ENCODE measurements at regions not wholly inside any gene's neighbourhood (a gene's known extent, or its start where the extent isn't known, plus 50 kb on each side); places are given as distances from the start of the nearest gene placed in this dataset.

DNA sequence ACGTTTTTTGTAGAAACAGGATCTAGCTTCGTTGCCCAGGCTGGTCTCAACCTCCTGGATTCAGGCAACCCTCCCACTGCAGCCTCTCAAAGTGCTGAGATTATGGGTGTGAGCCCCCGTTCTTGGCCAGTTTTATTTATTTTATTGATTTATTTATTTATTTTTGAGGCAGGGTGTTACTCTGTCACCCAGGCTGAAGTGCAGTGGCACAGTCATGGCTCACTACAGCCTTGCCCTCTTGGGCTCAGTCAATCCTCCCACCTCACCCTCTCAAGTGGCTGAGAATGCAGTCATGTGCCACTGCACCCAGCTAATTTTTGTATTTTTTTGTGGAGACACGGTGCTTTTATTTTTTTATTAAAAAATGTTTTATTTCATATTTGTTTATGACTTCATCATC lies 79.9 kb upstream of the ATF7IP2 start:
- FAIRE-seq, result no peak

DNA sequence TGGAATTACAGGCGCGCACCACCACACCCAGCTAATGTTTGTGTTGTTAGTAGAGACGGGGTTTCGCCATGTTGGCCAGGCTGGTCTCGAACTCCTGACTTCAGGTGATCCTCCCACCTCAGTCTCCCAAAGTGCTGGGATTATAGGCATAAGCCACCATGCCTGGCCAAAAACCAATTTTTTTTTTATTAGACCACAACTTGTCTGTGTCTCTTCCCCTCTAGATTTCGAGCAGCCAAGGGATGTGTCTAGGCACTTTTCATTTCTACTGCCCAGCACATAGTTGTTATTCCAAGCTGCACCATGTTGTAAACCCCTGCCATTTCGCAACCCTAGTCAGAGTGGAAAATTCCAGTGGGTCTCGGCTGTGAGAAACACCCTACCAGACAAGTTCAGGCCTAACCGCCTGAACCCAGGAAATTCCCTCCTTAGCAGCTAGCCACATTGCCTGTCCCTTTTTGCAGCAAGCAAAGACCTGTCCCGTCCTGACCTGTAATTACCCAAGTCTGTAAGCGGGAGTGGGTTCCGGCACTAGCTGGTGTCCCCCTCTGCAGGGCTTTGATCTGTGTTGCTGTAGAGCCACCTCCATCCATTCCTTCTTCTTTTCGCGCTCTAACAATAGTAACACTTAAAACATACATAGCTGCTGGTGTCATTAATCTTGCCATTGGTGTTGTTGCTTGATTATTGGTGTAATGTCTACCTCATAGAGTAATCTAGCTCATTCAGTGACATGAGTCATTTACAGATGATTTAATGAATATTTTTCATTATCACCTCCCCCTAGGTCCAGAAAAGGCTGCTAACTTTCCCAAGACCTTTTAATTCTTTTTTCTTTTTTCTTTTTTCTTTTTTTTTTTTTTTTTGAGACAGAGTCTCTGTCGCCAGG lies 77.3 kb upstream of the ATF7IP2 start:
- H3K4me2 ChIP-seq, result no peak overlapping the region
- no peak overlapping the region for H3K4me3 ChIP-seq
- FAIRE-seq (no peak), ATAC-seq (no peak), DNase-seq (ENCODE audit: low read depth in 1 of 2, low spot score in 1 of 2) (no peak)
- POLR2A ChIA-PET, result interaction anchor here (0.6 to 0.7 kb wide), 2 partner anchors 185 to 1440 kb away, joined by 3 to 6 read pairs; no protein-coding TSS in a partner anchor
- H3K27ac ChIP-seq, result no peak overlapping the region
- TF ChIP-seq, protein P1, sequence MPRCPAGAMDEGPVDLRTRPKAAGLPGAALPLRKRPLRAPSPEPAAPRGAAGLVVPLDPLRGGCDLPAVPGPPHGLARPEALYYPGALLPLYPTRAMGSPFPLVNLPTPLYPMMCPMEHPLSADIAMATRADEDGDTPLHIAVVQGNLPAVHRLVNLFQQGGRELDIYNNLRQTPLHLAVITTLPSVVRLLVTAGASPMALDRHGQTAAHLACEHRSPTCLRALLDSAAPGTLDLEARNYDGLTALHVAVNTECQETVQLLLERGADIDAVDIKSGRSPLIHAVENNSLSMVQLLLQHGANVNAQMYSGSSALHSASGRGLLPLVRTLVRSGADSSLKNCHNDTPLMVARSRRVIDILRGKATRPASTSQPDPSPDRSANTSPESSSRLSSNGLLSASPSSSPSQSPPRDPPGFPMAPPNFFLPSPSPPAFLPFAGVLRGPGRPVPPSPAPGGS (IDR thresholded peaks at IDR 0.05), result no peak
- TF ChIP-seq SREBF2 (IDR thresholded peaks at IDR 0.05) (no peak), CBX8 (IDR thresholded peaks at IDR 0.05) (no peak), FOSB (CRISPR knock-in tag; IDR thresholded peaks at IDR 0.05) (no peak), POLR2AphosphoS2 (conservative IDR thresholded peaks at IDR 0.05; ENCODE audit: low read length) (no peak), SMC3 (IDR thresholded peaks at IDR 0.05) (no peak), EHMT2 (IDR thresholded peaks at IDR 0.05; ENCODE audit: low read depth) (no peak), JUN (IDR thresholded peaks at IDR 0.05) (no peak)
- TF ChIP-seq, protein P2, sequence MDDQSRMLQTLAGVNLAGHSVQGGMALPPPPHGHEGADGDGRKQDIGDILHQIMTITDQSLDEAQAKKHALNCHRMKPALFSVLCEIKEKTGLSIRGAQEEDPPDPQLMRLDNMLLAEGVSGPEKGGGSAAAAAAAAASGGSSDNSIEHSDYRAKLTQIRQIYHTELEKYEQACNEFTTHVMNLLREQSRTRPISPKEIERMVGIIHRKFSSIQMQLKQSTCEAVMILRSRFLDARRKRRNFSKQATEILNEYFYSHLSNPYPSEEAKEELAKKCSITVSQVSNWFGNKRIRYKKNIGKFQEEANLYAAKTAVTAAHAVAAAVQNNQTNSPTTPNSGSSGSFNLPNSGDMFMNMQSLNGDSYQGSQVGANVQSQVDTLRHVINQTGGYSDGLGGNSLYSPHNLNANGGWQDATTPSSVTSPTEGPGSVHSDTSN (IDR thresholded peaks at IDR 0.05), result no peak
- H3K4me1 ChIP-seq, result 0 out of 3 replicates have a peak, but pooled peaks cover 3% of the 10 kb centered on the region
- no peaks in the 10 kb centered on the region for H3K9me3 ChIP-seq
- WGBS (ENCODE audit: missing lambda C conversion rate), result 67% methylated on average over 14 of the region's 15 CpGs
- CTCF ChIA-PET, result interaction anchor here (1.0 to 1.1 kb wide), 3 partner anchors 47 to 201 kb away, joined by 3 read pairs; no protein-coding TSS in a partner anchor

More for the DNA sequence above, 79.9 kb upstream of the ATF7IP2 start:
- H3K27ac ChIP-seq, result no peak overlapping the region
- 32% methylated on average over 4 of the region's 4 CpGs for WGBS (ENCODE audit: missing lambda C conversion rate)
- H3K4me1 ChIP-seq, result no peaks in the 10 kb centered on the region
- CTCF ChIA-PET, result no interaction called here
- no peak overlapping the region for H3K4me3 ChIP-seq
- POLR2A ChIA-PET, result no interaction called here
- H3K4me2 ChIP-seq, result no peak overlapping the region
- ATAC-seq (no peak), DNase-seq (ENCODE audit: low read depth in 1 of 2, low spot score in 1 of 2) (no peak)
- H3K9me3 ChIP-seq, result no peaks in the 10 kb centered on the region
- no peak for TF ChIP-seq KDM1A (IDR thresholded peaks at IDR 0.05; ENCODE audit: low read depth)
- no peak for TF ChIP-seq CEBPB (IDR thresholded peaks at IDR 0.05)
- no peak for TF ChIP-seq EP300 (IDR thresholded peaks at IDR 0.05)
- TF ChIP-seq, protein P3, sequence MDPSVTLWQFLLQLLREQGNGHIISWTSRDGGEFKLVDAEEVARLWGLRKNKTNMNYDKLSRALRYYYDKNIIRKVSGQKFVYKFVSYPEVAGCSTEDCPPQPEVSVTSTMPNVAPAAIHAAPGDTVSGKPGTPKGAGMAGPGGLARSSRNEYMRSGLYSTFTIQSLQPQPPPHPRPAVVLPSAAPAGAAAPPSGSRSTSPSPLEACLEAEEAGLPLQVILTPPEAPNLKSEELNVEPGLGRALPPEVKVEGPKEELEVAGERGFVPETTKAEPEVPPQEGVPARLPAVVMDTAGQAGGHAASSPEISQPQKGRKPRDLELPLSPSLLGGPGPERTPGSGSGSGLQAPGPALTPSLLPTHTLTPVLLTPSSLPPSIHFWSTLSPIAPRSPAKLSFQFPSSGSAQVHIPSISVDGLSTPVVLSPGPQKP (IDR thresholded peaks at IDR 0.05; ENCODE audit: low read depth, low read length), result no peak
- no peak for TF ChIP-seq POLR2A (IDR thresholded peaks at IDR 0.05; ENCODE audit: low read length)
- TF ChIP-seq EHF (CRISPR knock-in tag; IDR thresholded peaks at IDR 0.05), result no peak
- TF ChIP-seq PHF8 (IDR thresholded peaks at IDR 0.05; ENCODE audit: borderline replicate concordance, low read depth), result no peak
- TF ChIP-seq HDAC2 (IDR thresholded peaks at IDR 0.05), result no peak
- TF ChIP-seq, protein P1 (IDR thresholded peaks at IDR 0.05), result no peak
- TF ChIP-seq MAZ (IDR thresholded peaks at IDR 0.05; ENCODE audit: borderline replicate concordance, low read depth, low read length), result no peak
- no peak for TF ChIP-seq FOSB (CRISPR knock-in tag; IDR thresholded peaks at IDR 0.05)
- TF ChIP-seq FOSL2 (IDR thresholded peaks at IDR 0.05), result no peak
- TF ChIP-seq FOSL2 (CRISPR knock-in tag; IDR thresholded peaks at IDR 0.05), result no peak
- no peak for TF ChIP-seq ZC3H11A (IDR thresholded peaks at IDR 0.05)
- no peak for TF ChIP-seq JUNB (IDR thresholded peaks at IDR 0.05)
